Hypothalamus (tissue), 51 donors: ENCODE measurements at regions not wholly inside any gene's neighbourhood (a gene's known extent, or its start where the extent isn't known, plus 50 kb on each side); places are given as distances from the start of the nearest gene placed in this dataset.

Experiments used
- DNase-seq, 51 donors: peaks; one replicate each; lab custom pipeline; 2025; lab: John Stamatoyannopoulos, UW

DNA sequence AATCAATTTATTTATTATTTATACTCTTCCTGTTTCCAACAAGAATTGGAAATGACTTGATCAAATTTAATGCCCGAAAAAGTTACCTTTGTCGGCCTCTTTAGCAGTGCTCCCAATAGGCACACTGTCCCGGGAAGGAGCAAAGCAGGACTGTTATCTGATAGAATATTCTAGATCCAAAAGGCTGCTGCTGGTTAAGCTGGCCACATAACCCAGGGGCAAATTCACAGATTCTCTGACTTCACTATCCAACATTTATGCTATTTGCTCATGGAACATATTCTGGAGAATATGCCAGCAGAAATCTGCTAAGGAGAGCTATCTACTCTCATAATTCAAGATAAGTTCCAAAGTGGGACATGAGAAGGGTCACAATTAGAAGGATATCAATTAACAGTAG is 100.2 kb upstream of the DMAC1 start:
- no peak for DNase-seq

DNA sequence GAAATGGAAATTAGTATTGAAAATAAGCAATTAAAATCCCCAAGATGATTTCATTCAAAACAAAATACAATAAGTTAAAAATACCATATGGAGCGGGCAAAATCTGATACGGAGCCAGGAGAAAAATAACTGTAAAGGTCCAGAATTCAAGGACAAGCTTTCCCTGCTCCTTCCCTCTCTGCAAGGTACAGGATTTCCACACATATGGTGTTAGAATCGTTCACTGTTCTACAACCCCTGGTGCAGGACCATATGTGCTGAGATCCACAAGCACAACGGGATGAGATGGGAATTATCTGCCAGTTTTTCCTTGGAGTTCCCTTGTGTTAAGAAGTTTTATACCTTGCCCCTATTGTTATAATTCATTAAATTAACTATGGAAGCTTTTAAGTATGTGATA is 94.7 kb upstream of the DMAC1 start:
- no peak for DNase-seq

DNA sequence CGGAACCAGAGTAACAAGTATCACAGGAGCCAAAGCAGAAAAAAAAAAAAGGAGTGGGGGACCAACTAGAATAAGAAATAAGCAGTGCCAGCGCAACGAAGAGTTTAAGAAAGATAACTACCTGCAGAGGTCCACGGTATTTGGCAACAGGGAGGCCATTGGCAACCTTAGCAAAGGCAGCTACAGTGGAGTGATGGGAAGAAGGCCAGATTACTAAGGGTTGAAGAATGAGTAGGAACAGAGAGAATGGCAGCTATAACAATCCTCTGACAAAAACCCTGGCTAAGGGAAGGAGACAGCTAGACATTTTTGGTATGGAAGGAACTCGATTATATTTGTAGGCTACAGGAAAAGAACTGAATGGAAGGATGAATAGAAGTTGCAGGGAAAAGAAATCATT is 93.4 kb upstream of the DMAC1 start:
- DNase-seq, result no peak

DNA sequence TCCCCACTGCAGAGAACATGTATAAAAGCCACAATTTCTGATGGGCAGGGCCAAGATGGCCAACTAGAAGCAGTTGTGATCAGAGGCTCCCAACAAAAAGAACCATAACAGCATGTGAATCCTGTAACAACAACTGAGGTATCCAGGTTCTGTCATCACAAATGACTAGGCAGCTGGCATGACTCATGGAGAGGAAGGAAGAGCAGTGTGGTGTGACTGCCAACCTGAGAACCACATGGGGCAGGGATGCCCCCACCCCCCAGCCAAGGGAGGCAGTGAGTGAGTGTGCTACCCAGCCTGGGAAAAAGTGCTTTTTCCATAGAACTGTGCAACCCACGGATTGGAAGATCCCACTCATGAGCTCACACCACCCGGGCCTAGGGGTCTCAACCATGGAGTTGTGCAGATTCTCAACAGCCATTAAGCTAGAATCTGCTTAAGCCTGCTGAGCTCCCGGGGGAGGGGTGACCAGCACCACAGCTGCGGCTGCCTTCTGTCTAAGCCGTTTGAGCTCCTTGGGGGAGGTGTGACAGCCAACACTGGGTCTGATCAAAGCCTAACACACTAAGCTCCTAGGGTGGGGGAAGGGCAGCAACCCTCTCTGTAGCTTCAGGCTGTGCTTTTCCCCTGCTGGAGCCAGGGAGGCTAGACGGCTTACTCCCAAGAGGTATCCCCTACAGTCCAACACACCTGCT is 80.1 kb upstream of the DMAC1 start:
- no peak for DNase-seq

DNA sequence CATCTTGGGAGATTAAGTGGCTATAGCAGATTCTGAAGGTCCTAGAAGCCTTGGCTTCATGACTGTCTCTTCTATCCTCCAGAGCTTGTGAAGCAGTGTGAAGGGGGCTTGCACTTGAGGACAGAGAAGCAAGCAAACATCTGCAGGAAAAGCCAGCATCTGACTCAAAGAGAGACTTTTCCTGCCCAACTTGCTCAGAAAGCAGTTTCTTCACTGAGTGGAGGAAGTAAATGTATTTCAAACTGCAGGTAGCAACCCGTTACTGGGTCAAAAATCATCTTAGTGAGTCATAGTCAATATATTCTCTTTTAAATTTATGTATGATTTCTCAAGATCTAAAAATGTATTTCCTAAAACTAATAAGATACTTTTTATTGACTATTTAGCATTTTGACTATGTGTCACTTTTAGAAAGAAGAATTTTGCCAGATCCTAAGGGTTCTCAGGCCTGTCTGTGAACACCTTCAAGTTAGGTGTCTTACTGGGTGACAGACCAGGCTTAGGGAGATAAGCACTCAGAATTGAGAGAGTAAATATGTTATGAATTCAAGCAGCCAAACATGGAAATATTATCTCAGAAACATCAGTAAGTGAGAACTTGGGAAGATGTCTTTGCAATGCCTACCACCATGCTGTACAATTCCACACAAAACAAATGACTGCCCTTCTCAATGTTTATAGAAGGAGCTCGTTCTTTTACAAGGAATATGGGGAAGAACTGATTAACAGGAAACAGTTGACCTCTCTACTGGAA is 72.6 kb upstream of the DMAC1 start:
- DNase-seq, result no peak

DNA sequence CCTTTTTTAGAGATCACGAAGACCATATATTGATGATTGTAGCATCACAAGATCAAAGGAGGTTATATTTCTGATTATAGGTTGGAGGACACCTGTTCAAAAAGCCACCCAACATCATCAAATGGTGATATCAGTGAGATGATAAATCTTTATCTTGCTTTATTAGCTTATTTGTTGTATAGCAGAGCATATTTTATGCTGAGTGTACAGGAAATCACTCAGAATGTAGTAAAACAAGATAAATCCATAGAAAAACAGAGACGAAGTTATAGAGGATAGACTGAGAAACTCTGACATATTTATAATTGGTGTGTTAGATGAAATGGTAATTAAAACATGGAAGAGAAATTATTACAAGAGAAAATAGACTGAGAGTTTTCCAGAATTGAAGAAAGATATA is 69.8 kb upstream of the DMAC1 start:
- no peak for DNase-seq

DNA sequence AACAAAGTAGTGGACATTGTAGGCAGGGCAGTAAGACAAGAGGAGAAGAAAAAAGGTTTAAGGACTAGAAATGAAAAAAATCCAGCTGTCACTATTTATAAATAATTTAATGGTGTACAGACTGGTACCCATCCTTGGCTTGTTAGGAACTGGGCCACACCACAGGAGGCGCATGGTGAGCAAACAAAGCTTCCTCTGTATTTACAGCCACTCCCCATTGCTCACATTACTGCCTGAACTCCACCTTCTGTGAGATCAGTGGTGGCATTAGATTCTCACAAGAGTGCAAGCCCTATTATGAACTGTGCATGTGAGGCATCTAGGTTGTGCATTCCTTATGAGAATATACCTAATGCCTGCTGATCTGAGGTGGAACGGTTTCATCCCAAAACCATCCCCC is 62.6 kb upstream of the DMAC1 start:
- no peak for DNase-seq

DNA sequence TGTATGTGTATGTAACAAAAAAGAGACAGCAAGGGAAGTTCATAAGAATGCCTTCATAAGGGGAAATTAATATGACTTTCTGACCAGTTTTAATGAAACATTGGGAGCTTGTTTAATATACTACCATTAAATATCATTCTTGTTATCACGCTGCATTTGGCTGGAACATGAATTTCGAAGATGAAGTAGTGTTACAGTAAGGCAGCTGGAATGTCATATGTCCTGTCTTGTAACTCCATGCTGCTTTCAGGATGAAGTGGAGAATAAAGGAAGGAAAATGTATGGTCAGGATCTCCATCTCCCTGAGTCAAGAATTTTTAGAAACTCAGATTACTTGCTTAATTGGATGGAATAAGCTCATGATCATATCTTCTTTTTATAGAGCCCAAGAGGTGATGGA is 61.5 kb upstream of the DMAC1 start:
- no peak for DNase-seq

DNA sequence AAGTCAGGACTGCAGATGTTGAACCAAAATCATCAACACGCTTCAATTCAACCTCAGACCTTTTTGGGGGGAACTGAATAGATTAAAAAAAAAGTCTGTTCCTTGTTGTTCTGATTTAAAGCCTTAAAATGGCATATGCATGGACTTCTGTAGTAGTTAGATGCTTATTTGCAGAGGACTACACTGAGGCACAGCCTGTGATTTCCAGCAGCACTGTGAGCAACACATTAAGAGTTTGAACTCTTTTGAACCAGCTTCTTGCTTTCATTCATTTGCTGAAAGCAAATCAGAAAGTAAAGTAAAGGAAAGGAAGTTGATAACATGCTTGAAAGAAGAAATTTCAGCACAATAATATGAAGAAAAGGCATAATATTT is 60.7 kb upstream of the DMAC1 start:
- no peak for DNase-seq

DNA sequence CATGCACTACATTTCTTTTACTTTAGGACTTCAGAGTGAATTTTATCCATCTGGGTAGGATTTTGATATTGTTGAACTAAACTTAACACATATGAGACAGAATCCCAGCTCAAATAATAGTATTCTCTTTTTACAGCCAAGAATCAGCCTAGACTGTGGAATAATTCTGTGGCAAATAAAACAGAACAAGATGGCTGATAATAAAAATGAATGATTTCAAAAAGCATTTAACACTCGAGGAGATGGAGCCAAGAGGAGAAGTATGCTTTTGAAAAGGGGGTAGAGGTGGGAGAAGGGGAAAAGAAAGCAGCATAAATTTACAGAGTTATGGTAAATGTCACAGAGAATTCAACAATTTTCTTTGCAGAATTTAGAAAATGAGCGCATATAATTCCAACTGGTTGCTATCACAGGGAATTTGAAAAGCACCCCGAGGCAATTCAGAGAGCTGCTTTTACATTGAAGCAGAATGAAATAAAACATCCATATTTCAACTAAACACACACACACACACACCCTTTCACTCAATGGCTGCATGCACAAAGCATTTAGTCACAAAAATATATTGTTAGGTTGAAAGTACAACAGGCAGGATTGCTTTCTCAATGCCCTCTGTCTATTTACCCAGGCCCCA is 60.2 kb upstream of the DMAC1 start:
- DNase-seq, result no peak

DNA sequence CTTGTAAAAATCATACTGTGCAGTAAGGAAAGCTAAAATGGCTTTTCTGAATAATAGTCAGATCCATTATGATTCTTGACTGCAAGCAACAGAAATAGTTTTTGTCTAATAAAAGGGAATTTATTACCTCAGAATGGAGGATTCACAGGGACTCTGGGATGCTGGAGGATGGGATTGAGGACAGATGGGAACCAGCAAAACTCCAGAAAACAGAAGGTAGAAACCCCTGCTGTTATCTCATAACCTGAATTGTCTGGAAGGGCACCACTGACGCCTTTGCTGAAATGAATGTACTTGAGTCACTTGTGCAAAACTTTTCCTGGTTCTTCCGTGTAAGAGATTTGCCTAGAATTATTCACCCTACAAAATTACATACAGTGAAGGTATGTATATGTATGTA is 58.6 kb upstream of the DMAC1 start:
- no peak for DNase-seq

DNA sequence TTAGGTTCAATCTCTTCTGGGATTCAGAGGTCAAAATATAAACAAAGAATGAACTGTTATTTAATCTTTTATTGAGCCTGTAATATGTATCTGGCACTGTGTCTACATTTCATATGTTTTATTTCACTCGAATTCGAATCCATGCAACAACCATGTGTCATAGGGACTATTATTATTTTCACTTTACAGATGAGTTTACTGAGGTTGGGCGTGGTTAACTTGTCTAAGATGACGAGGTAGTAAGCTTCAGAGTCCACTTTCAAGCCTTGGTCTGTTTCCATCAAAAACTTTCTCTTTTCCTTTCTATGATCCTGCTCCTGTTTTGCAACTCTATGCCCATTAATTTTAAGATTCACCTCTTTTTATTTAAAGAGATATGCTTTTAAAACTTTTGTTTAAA is 55.2 kb upstream of the DMAC1 start:
- DNase-seq, result no peak
